CD4-positive, alpha-beta T cell (primary cell): ENCODE measurements at regions not wholly inside any gene's neighbourhood (a gene's known extent, or its start where the extent isn't known, plus 50 kb on each side); places are given as distances from the start of the nearest gene placed in this dataset.

Experiments
- ATAC-seq: fragments of 200-7000 bp; cut with Tn5 transposase; one replicate; pipeline ENCODE4 v1.10.0; 2022; ENCODE audit warnings: mild to moderate bottlenecking; ENCODE audit not compliant: poor library complexity
- CTCF ChIA-PET: fragments of 350-600 bp; sonication (Branson Sonifier 250); formaldehyde crosslinking; loops from one replicate; lab custom pipeline; 2021; ENCODE audit warnings: antibody characterized with exemption, inconsistent platforms; lab: Charles Lee
- POLR2A ChIA-PET: fragments of 350-600 bp; sonication (Branson Sonifier 250); formaldehyde crosslinking; loops from one replicate; lab custom pipeline; 2021; ENCODE audit warnings: antibody characterized with exemption, inconsistent platforms; lab: Charles Lee
- DNase-seq, 14 experiments: peaks; one replicate each; pipeline ENCODE4 v3.0.0-alpha.2; 2013 to 2020; ENCODE audit warnings: mixed read lengths in 2 of 14
- H3K27ac ChIP-seq, 2 donors: one replicate each; pipeline versions ENCODE4 v1.5.1 to v1.7.0; 2013; ENCODE audit warnings: low read length in 2 of 2, low read depth in 1 of 2, mild to moderate bottlenecking in 1 of 2
- H3K27me3 ChIP-seq, 2 experiments: 1 replicate in 1 of 2; 2 replicates in 1 of 2; pipeline versions ENCODE4 v1.6.1 to v1.7.0; 2013; ENCODE audit warnings: low read length in 2 of 2, control low read depth in 1 of 2, mild to moderate bottlenecking in 1 of 2, moderate library complexity in 1 of 2; ENCODE audit not compliant: insufficient read depth in 2 of 2, control insufficient read depth in 1 of 2
- H3K36me3 ChIP-seq: one replicate; pipeline ENCODE4 v1.6.1; 2013; ENCODE audit warnings: low read length, control low read depth; ENCODE audit not compliant: insufficient read depth
- H3K4me1 ChIP-seq: one replicate; pipeline ENCODE4 v1.6.1; 2013; ENCODE audit warnings: low read length, control low read depth; ENCODE audit not compliant: insufficient read depth
- H3K4me3 ChIP-seq: one replicate; pipeline ENCODE4 v1.5.1; 2013; ENCODE audit warnings: mild to moderate bottlenecking, low read length, moderate library complexity
- H3K9me3 ChIP-seq, 2 experiments: 1 replicate in 1 of 2; 2 replicates in 1 of 2; pipeline versions ENCODE4 v1.6.1 to v1.7.0; 2013; ENCODE audit warnings: low read length in 2 of 2, mild to moderate bottlenecking in 2 of 2, control low read depth in 1 of 2, moderate library complexity in 1 of 2; ENCODE audit not compliant: control insufficient read depth in 1 of 2, insufficient read depth in 1 of 2
- H3K27ac Mint-ChIP-seq: one replicate; pipeline ENCODE4 v1.8.0; 2020; ENCODE audit warnings: mixed read lengths
- H3K27me3 Mint-ChIP-seq: one replicate; pipeline ENCODE4 v1.8.0; 2021; ENCODE audit warnings: mixed read lengths
- H3K36me3 Mint-ChIP-seq: one replicate; pipeline ENCODE4 v1.8.0; 2021; ENCODE audit warnings: low read depth, mixed read lengths
- H3K4me1 Mint-ChIP-seq: one replicate; pipeline ENCODE4 v1.8.0; 2021; ENCODE audit warnings: low read depth, mixed read lengths
- H3K4me3 Mint-ChIP-seq: one replicate; pipeline ENCODE4 v1.8.0; 2020; ENCODE audit warnings: mild to moderate bottlenecking, mixed read lengths
- H3K9me3 Mint-ChIP-seq: one replicate; pipeline ENCODE4 v1.8.0; 2020; ENCODE audit warnings: mixed read lengths
- intact Hi-C, 2 experiments: fragments of 100-400 bp; cut with DNase I in 1 of 2; cut with micrococcal nuclease in 1 of 2; formaldehyde crosslinking; loops; one replicate each; pipeline versions ENCODE4 v1.15.1 to v1.9.0; 2023 to 2025; cut with DNase I, micrococcal nuclease
- TF ChIP-seq, protein P1 (sequence below): fragments of 200-600 bp; IDR thresholded peaks from one replicate; pipeline ENCODE4 v1.8.0; 2022; ENCODE audit warnings: antibody characterized with exemption, mild to moderate bottlenecking

DNA sequence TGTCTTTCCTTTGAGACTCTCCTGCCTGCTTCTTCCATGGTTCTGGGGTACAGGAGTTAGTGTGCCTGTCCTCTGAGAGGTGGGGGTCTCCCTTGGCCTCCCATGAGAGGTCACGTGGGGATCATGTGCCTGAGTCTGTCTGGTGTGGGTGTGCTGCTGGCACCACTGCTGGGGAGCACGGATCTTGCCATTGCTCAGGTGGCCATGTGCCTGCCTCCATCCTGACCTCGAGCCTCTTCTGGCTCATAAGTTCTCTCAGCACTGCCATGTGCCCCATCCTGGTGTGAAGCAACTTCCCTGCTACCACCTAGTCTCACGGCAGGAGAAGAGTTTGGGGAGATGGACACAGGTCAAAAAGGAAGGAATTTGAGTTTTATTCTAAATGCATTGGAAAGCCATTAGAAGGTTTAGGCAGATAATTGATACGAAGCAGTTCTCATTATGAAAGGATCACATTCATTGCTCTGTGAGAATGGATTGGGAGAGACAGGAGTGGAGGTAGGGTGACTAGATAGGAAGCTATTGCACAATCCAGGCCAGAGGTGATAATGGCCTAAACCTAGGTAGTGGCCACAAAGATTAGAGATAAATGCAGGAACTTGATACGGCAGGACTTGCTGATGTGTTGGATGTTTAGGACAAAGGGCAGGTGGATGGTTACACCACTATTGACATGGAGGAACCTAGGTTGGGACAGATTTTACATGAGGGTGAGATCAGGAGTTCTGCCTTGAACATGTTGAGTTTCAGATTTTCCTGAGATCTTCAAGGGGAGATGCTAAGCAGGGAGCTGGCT, 173.0 kb upstream of the RORA start:
- POLR2A ChIA-PET: no interaction called here
- Mint-ChIP-seq H3K27ac (no peak overlapping the region), H3K9me3 (no peaks in the 10 kb centered on the region)

DNA sequence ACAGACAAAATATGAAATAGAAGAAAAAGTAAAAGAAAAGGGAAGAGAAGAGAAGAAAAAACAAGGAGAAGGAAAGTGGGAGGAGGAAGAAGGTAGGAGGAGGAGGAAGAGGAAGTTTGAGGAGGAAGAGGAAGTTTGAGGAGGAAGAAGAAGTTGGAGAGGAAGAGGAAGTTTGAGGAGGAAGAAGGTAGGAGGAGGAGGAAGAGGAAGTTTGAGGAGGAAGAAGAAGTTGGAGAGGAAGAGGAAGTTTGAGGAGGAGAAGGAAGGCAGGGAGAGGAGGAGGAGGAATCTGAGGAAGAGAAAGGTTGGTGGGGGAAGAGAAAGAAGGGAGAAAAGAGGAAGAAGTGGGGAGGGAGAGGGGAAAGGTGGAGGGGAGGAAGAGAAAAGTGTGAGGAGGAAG, 169.2 kb upstream of the RORA start:
- ATAC-seq: no peak
- peaks cover 0 to 3% of the 10 kb centered on the region in 2 experiments for H3K9me3 ChIP-seq
- Mint-ChIP-seq H3K9me3 (no peaks in the 10 kb centered on the region), H3K27ac (no peak overlapping the region), H3K27me3 (peaks cover 10% of the 10 kb centered on the region), H3K4me3 (no peak overlapping the region), H3K4me1 (no peaks in the 10 kb centered on the region), H3K36me3 (no peaks in the 10 kb centered on the region)
- no peak overlapping the region for H3K4me3 ChIP-seq
- no peaks in the 10 kb centered on the region for H3K4me1 ChIP-seq
- no peak overlapping the region for H3K27ac ChIP-seq
- TF ChIP-seq, protein P1, sequence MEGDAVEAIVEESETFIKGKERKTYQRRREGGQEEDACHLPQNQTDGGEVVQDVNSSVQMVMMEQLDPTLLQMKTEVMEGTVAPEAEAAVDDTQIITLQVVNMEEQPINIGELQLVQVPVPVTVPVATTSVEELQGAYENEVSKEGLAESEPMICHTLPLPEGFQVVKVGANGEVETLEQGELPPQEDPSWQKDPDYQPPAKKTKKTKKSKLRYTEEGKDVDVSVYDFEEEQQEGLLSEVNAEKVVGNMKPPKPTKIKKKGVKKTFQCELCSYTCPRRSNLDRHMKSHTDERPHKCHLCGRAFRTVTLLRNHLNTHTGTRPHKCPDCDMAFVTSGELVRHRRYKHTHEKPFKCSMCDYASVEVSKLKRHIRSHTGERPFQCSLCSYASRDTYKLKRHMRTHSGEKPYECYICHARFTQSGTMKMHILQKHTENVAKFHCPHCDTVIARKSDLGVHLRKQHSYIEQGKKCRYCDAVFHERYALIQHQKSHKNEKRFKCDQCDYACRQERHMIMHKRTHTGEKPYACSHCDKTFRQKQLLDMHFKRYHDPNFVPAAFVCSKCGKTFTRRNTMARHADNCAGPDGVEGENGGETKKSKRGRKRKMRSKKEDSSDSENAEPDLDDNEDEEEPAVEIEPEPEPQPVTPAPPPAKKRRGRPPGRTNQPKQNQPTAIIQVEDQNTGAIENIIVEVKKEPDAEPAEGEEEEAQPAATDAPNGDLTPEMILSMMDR: no peak
- H3K27me3 ChIP-seq: peaks cover 4 to 6% of the 10 kb centered on the region in 2 experiments
- CTCF ChIA-PET: no interaction called here
- no peak for DNase-seq
- intact Hi-C loops: no loop called here
- POLR2A ChIA-PET: no interaction called here
- H3K36me3 ChIP-seq: no peaks in the 10 kb centered on the region

More for the DNA sequence above, 173.0 kb upstream of the RORA start:
- Mint-ChIP-seq H3K4me1 (no peaks in the 10 kb centered on the region), H3K36me3 (no peaks in the 10 kb centered on the region), H3K27me3 (peaks cover 10% of the 10 kb centered on the region), H3K4me3 (no peak overlapping the region)
- ATAC-seq (no peak), DNase-seq (no peak)
- peaks cover 6 to 7% of the 10 kb centered on the region in 2 experiments for H3K27me3 ChIP-seq
- no peaks in the 10 kb centered on the region for H3K36me3 ChIP-seq
- H3K4me1 ChIP-seq: no peaks in the 10 kb centered on the region
- H3K27ac ChIP-seq: no peak overlapping the region
- CTCF ChIA-PET: no interaction called here
- H3K9me3 ChIP-seq: peaks cover 0 to 3% of the 10 kb centered on the region in 2 experiments
- TF ChIP-seq, protein P1: no peak
- intact Hi-C loops: no loop called here
- H3K4me3 ChIP-seq: no peak overlapping the region

DNA sequence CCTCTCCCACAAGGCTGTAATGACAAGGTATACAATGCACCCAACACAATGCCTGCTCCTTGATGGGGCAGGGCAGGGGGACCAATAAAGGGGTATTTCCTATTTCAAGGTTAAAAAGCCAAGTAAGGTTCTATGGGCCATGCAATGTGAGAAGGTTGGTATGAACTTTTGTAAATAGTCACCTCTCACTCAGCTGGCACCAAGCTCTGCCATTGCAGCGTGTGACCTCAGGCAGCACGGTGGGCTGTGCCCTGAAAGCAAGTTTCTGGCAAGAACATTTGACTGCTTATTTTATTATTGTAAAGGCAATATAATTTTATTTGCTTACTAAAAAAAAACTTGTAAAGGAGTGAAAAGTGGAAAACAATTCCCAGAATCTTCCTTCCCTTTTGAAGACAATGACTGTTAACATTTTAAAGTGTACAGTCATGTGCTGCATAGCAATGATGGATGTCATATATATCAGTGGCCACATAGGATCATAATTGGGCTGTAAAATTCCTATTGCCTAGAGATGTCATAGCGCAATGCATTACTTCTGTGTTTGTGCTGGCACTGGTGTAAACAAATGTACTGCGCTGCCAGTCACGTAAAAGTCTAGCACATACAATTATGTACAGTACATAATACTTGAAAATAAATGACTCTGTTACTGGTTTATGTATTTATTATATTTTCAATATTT, 167.3 kb upstream of the RORA start:
- TF ChIP-seq, protein P1: no peak
- no peak for ATAC-seq
- H3K4me1 Mint-ChIP-seq: no peaks in the 10 kb centered on the region
- no peaks in the 10 kb centered on the region for H3K9me3 Mint-ChIP-seq
- no peak overlapping the region for H3K4me3 ChIP-seq
- no peaks in the 10 kb centered on the region for H3K9me3 ChIP-seq
- H3K27me3 ChIP-seq: peaks cover 0 to 4% of the 10 kb centered on the region in 2 experiments
- no peaks in the 10 kb centered on the region for H3K36me3 Mint-ChIP-seq
- no peaks in the 10 kb centered on the region for H3K36me3 ChIP-seq
- POLR2A ChIA-PET: no interaction called here
- H3K4me1 ChIP-seq: no peaks in the 10 kb centered on the region
- DNase-seq: no peak
- H3K27ac ChIP-seq: no peak overlapping the region
- H3K27me3 Mint-ChIP-seq: peaks cover 9% of the 10 kb centered on the region
- H3K27ac Mint-ChIP-seq: no peak overlapping the region
- CTCF ChIA-PET: no interaction called here
- H3K4me3 Mint-ChIP-seq: no peak overlapping the region
- intact Hi-C loops: no loop called here
